Spleen (tissue), 7 donors: ENCODE measurements at regions not wholly inside any gene's neighbourhood (a gene's known extent, or its start where the extent isn't known, plus 50 kb on each side); places are given as distances from the start of the nearest gene placed in this dataset.

Experiments
- POLR2A ChIP-seq, 3 donors: fragments of 450-650 bp; IDR thresholded peaks; one replicate each; pipeline ENCODE4 v1.5.1; 2017; ENCODE audit warnings: antibody characterized with exemption in 3 of 3, mild to moderate bottlenecking in 1 of 3
- POLR2AphosphoS5 ChIP-seq, 3 donors: sonication (generic); formaldehyde crosslinking; IDR thresholded peaks; one replicate each; pipeline ENCODE4 v1.5.1; 2017; ENCODE audit warnings: antibody characterized with exemption in 3 of 3
- TF ChIP-seq, protein P1 (sequence below), 11 experiments: fragments of 200-600 bp in 7 of 11; fragments of 450-650 bp in 4 of 11; sonication (generic) in 4 of 11; IDR thresholded peaks in 8 of 11; conservative IDR thresholded peaks in 3 of 11; 1 replicate in 7 of 11; 2 replicates in 4 of 11; pipeline versions ENCODE4 v1.4.0 to v1.8.0; 2016 to 2021; ENCODE audit warnings: antibody characterized with exemption in 11 of 11, inconsistent platforms in 4 of 11, mild to moderate bottlenecking in 1 of 11
- donor health status: DM: no; HTN: no; CAD: no; lungs with moderate emphysema.
- donor health status: DM: no; HTN: no; CAD: no.
- donor health status: DM: no; HTN: no; CAD: no.

DNA sequence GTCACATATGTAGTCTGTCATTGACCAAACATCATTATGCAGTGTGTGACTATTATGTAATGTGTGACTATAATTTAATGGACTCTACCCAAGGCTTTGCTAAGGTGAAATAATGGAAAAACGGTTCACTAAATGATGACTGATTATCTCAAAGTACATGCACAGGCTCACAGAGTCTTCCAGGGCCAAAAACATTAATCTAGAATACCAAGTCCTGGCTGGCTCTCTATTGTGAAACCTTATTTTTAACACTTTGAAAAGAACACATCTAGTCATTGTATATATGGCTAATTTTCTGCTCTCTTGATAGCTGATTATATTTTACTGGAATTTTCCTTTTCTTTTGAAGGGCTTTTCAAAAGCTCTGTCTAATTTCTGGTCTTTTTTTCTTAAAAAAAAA lies 102.9 kb upstream of the THUMPD2 start:
- TF ChIP-seq, protein P1, sequence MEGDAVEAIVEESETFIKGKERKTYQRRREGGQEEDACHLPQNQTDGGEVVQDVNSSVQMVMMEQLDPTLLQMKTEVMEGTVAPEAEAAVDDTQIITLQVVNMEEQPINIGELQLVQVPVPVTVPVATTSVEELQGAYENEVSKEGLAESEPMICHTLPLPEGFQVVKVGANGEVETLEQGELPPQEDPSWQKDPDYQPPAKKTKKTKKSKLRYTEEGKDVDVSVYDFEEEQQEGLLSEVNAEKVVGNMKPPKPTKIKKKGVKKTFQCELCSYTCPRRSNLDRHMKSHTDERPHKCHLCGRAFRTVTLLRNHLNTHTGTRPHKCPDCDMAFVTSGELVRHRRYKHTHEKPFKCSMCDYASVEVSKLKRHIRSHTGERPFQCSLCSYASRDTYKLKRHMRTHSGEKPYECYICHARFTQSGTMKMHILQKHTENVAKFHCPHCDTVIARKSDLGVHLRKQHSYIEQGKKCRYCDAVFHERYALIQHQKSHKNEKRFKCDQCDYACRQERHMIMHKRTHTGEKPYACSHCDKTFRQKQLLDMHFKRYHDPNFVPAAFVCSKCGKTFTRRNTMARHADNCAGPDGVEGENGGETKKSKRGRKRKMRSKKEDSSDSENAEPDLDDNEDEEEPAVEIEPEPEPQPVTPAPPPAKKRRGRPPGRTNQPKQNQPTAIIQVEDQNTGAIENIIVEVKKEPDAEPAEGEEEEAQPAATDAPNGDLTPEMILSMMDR (IDR thresholded peaks at IDR 0.05 in 8 of 11, conservative IDR thresholded peaks at IDR 0.05 in 3 of 11): no peak
- TF ChIP-seq POLR2A (IDR thresholded peaks at IDR 0.05): no peak
- no peak for TF ChIP-seq POLR2AphosphoS5 (IDR thresholded peaks at IDR 0.05)
